Memory B cell (primary cell): ENCODE measurements at regions not wholly inside any gene's neighbourhood (a gene's known extent, or its start where the extent isn't known, plus 50 kb on each side); places are given as distances from the start of the nearest gene placed in this dataset.

ENCODE experiments used
- ATAC-seq: fragments of 150-1000 bp; cut with Tn5 transposase; 2 replicates; pipeline ENCODE4 v1.10.0; 2021; ENCODE audit warnings: low read depth, mild to moderate bottlenecking, moderate library complexity
- DNase-seq, 2 donors: peaks; one replicate each; pipeline ENCODE4 v3.0.0; 2022; ENCODE audit warnings: low spot score in 2 of 2
- H3K27ac Mint-ChIP-seq: one replicate; pipeline ENCODE4 v1.8.0; 2022; ENCODE audit warnings: mild to moderate bottlenecking, moderate library complexity, mixed read lengths
- H3K27me3 Mint-ChIP-seq: one replicate; pipeline ENCODE4 v1.8.0; 2022; ENCODE audit warnings: mixed read lengths
- H3K36me3 Mint-ChIP-seq: one replicate; pipeline ENCODE4 v1.8.0; 2022; ENCODE audit warnings: mild to moderate bottlenecking, mixed read lengths
- H3K4me1 Mint-ChIP-seq: one replicate; pipeline ENCODE4 v1.8.0; 2022; ENCODE audit warnings: mixed read lengths
- H3K4me3 Mint-ChIP-seq: one replicate; pipeline ENCODE4 v1.8.0; 2022; ENCODE audit warnings: mild to moderate bottlenecking, moderate library complexity, mixed read lengths
- H3K9me3 Mint-ChIP-seq: one replicate; pipeline ENCODE4 v1.8.0; 2022; ENCODE audit warnings: mixed read lengths

- Mint-ChIP-seq H3K36me3 (no peaks in the 10 kb centered on the region), H3K4me1 (no peaks in the 10 kb centered on the region), H3K4me3 (no peak overlapping the region), H3K27me3 (peaks cover 2% of the 10 kb centered on the region), H3K27ac (no peak overlapping the region), H3K9me3 (peaks cover 7% of the 10 kb centered on the region)
- DNase-seq (no peak), ATAC-seq (no peak)
Observed at GRCh38 chr22:27193215-27193614, 535.8 kb downstream of the MIAT start.

- H3K4me3 Mint-ChIP-seq, result no peak overlapping the region
- DNase-seq (no peak), ATAC-seq (no peak)
- no peak overlapping the region for H3K27ac Mint-ChIP-seq
- H3K9me3 Mint-ChIP-seq, result peaks cover 7% of the 10 kb centered on the region
- no peaks in the 10 kb centered on the region for H3K36me3 Mint-ChIP-seq
- peaks cover 2% of the 10 kb centered on the region for H3K27me3 Mint-ChIP-seq
- H3K4me1 Mint-ChIP-seq, result no peaks in the 10 kb centered on the region
Observed at GRCh38 chr22:27193636-27194035, 536.2 kb downstream of the MIAT start.

- Mint-ChIP-seq H3K27ac (no peak overlapping the region), H3K36me3 (no peaks in the 10 kb centered on the region), H3K4me1 (no peaks in the 10 kb centered on the region), H3K27me3 (peaks cover 2% of the 10 kb centered on the region), H3K9me3 (peaks cover 7% of the 10 kb centered on the region), H3K4me3 (no peak overlapping the region)
- DNase-seq (no peak), ATAC-seq (no peak)
Observed at GRCh38 chr22:27194096-27194748, 536.8 kb downstream of the MIAT start.

- ATAC-seq (no peak), DNase-seq (no peak)
- no peaks in the 10 kb centered on the region for H3K4me1 Mint-ChIP-seq
- peaks cover 7% of the 10 kb centered on the region for H3K9me3 Mint-ChIP-seq
- no peak overlapping the region for H3K4me3 Mint-ChIP-seq
- no peak overlapping the region for H3K27ac Mint-ChIP-seq
- H3K36me3 Mint-ChIP-seq, result no peaks in the 10 kb centered on the region
- peaks cover 2% of the 10 kb centered on the region for H3K27me3 Mint-ChIP-seq
Observed at GRCh38 chr22:27195094-27195493, 537.7 kb downstream of the MIAT start.

- H3K36me3 Mint-ChIP-seq, result no peaks in the 10 kb centered on the region
- no peak for ATAC-seq
Observed at GRCh38 chr22:27195494-27195893, 538.1 kb downstream of the MIAT start.

GRCh38 chr22:27196606-27197005, 539.2 kb downstream of the MIAT start:
- Mint-ChIP-seq H3K36me3 (no peaks in the 10 kb centered on the region), H3K27ac (no peak overlapping the region), H3K4me1 (no peaks in the 10 kb centered on the region), H3K27me3 (peaks cover 4% of the 10 kb centered on the region), H3K9me3 (peaks cover 9% of the 10 kb centered on the region), H3K4me3 (no peak overlapping the region)
- ATAC-seq, result no peak
- no peak for DNase-seq

More at GRCh38 chr22:27195494-27195893, 538.1 kb downstream of the MIAT start:
- Mint-ChIP-seq H3K9me3 (peaks cover 7% of the 10 kb centered on the region), H3K4me3 (no peak overlapping the region), H3K27ac (no peak overlapping the region), H3K4me1 (no peaks in the 10 kb centered on the region), H3K27me3 (peaks cover 2% of the 10 kb centered on the region)
- no peak for DNase-seq

GRCh38 chr22:27197052-27197451, 539.7 kb downstream of the MIAT start:
- no peaks in the 10 kb centered on the region for H3K36me3 Mint-ChIP-seq
- ATAC-seq (no peak), DNase-seq (no peak)
- H3K9me3 Mint-ChIP-seq, result peaks cover 9% of the 10 kb centered on the region
- peaks cover 4% of the 10 kb centered on the region for H3K27me3 Mint-ChIP-seq
- H3K4me1 Mint-ChIP-seq, result no peaks in the 10 kb centered on the region
- H3K4me3 Mint-ChIP-seq, result no peak overlapping the region
- H3K27ac Mint-ChIP-seq, result no peak overlapping the region

GRCh38 chr22:27197618-27198017, 540.2 kb downstream of the MIAT start:
- ATAC-seq, result no peak
- no peaks in the 10 kb centered on the region for H3K4me1 Mint-ChIP-seq

GRCh38 chr22:27198518-27199035, 541.2 kb downstream of the MIAT start:
- DNase-seq (no peak), ATAC-seq (no peak)
- peaks cover 9% of the 10 kb centered on the region for H3K9me3 Mint-ChIP-seq
- H3K4me3 Mint-ChIP-seq, result no peak overlapping the region
- no peaks in the 10 kb centered on the region for H3K36me3 Mint-ChIP-seq
- H3K27ac Mint-ChIP-seq, result no peak overlapping the region
- H3K4me1 Mint-ChIP-seq, result no peaks in the 10 kb centered on the region
- peaks cover 4% of the 10 kb centered on the region for H3K27me3 Mint-ChIP-seq

More at GRCh38 chr22:27197618-27198017, 540.2 kb downstream of the MIAT start:
- no peak for DNase-seq
- Mint-ChIP-seq H3K27me3 (peaks cover 4% of the 10 kb centered on the region), H3K36me3 (no peaks in the 10 kb centered on the region), H3K4me3 (no peak overlapping the region), H3K27ac (no peak overlapping the region), H3K9me3 (peaks cover 9% of the 10 kb centered on the region)

- Mint-ChIP-seq H3K36me3 (no peaks in the 10 kb centered on the region), H3K4me1 (no peaks in the 10 kb centered on the region), H3K27me3 (peaks cover 2% of the 10 kb centered on the region), H3K27ac (no peak overlapping the region), H3K9me3 (peaks cover 7% of the 10 kb centered on the region), H3K4me3 (no peak overlapping the region)
- no peak for DNase-seq
- no peak for ATAC-seq
Observed at GRCh38 chr22:27199354-27199753, 542.0 kb downstream of the MIAT start.

- no peak overlapping the region for H3K27ac Mint-ChIP-seq
- no peak overlapping the region for H3K4me3 Mint-ChIP-seq
- DNase-seq (no peak), ATAC-seq (no peak)
- H3K9me3 Mint-ChIP-seq, result peaks cover 9% of the 10 kb centered on the region
- H3K27me3 Mint-ChIP-seq, result peaks cover 3% of the 10 kb centered on the region
- H3K4me1 Mint-ChIP-seq, result no peaks in the 10 kb centered on the region
- H3K36me3 Mint-ChIP-seq, result no peaks in the 10 kb centered on the region
Observed at GRCh38 chr22:27201276-27201675, 543.9 kb downstream of the MIAT start.

GRCh38 chr22:27201741-27202140, 544.4 kb downstream of the MIAT start:
- DNase-seq (no peak), ATAC-seq (no peak)
- Mint-ChIP-seq H3K9me3 (peaks cover 9% of the 10 kb centered on the region), H3K36me3 (no peaks in the 10 kb centered on the region), H3K4me3 (no peak overlapping the region), H3K27ac (no peak overlapping the region), H3K4me1 (no peaks in the 10 kb centered on the region), H3K27me3 (peaks cover 3% of the 10 kb centered on the region)

- H3K4me3 Mint-ChIP-seq, result no peak overlapping the region
- H3K9me3 Mint-ChIP-seq, result peaks cover 4% of the 10 kb centered on the region
- ATAC-seq (no peak), DNase-seq (no peak)
- no peak overlapping the region for H3K27ac Mint-ChIP-seq
- no peaks in the 10 kb centered on the region for H3K4me1 Mint-ChIP-seq
- H3K27me3 Mint-ChIP-seq, result peaks cover 3% of the 10 kb centered on the region
- H3K36me3 Mint-ChIP-seq, result no peaks in the 10 kb centered on the region
Observed at GRCh38 chr22:27203276-27203660, 545.9 kb downstream of the MIAT start.

GRCh38 chr22:27204280-27204679, 546.9 kb downstream of the MIAT start:
- Mint-ChIP-seq H3K36me3 (no peaks in the 10 kb centered on the region), H3K4me3 (no peak overlapping the region), H3K27me3 (peaks cover 3% of the 10 kb centered on the region), H3K27ac (no peak overlapping the region), H3K9me3 (peaks cover 4% of the 10 kb centered on the region), H3K4me1 (no peaks in the 10 kb centered on the region)
- DNase-seq (no peak), ATAC-seq (no peak)

GRCh38 chr22:27204817-27205216, 547.4 kb downstream of the MIAT start:
- no peaks in the 10 kb centered on the region for H3K36me3 Mint-ChIP-seq
- DNase-seq (no peak), ATAC-seq (no peak)
- no peak overlapping the region for H3K4me3 Mint-ChIP-seq
- peaks cover 4% of the 10 kb centered on the region for H3K9me3 Mint-ChIP-seq
- H3K4me1 Mint-ChIP-seq, result no peaks in the 10 kb centered on the region
- H3K27me3 Mint-ChIP-seq, result peaks cover 3% of the 10 kb centered on the region
- no peak overlapping the region for H3K27ac Mint-ChIP-seq
